ENCODE measurements at regions not wholly inside any gene's neighbourhood (a gene's known extent, or its start where the extent isn't known, plus 50 kb on each side); places are given as distances from the start of the nearest gene placed in this dataset.

DNA sequence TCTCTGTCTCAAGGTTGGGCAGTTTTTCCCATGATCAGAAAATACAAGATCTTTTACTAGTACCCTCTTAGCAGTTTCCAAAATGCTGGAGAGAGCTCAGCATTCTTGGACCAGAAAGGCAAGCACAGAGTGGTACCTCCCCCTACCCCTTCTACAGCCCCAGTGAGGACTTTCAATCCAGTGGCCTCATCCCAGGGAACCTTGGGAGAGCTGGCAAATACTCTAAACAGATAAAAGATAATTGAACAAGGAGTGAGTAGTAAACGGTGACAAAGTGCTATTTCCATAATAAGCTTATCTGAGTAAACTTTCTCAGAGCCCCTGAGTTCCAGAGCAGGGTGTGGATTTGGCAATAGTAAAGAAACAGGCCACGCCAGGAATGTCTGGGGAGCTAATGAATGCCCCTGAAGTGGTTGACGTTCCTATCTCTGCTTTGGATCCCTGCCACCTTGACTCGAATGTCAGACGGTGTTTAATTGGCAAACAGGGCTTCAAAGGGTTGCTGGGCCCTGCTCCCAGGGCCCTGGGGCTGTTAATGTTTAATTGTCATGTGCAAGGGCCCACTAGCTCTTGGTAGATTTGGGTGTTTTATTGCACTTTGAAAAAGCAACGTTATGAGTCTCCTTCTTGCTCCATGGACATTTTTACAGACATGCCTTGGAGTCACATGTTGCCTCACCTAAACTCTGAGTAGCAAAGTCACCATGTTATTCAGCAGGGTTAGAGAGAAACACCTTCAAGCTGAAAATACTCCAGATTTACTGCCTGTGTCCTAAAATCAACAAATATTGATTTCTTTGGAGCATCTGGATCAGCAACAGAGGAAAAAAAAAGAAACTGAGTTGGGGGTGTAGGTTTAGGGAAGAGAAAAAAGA, 239.9 kb downstream of the CYRIA start:
- TF ChIP-seq, protein P1, sequence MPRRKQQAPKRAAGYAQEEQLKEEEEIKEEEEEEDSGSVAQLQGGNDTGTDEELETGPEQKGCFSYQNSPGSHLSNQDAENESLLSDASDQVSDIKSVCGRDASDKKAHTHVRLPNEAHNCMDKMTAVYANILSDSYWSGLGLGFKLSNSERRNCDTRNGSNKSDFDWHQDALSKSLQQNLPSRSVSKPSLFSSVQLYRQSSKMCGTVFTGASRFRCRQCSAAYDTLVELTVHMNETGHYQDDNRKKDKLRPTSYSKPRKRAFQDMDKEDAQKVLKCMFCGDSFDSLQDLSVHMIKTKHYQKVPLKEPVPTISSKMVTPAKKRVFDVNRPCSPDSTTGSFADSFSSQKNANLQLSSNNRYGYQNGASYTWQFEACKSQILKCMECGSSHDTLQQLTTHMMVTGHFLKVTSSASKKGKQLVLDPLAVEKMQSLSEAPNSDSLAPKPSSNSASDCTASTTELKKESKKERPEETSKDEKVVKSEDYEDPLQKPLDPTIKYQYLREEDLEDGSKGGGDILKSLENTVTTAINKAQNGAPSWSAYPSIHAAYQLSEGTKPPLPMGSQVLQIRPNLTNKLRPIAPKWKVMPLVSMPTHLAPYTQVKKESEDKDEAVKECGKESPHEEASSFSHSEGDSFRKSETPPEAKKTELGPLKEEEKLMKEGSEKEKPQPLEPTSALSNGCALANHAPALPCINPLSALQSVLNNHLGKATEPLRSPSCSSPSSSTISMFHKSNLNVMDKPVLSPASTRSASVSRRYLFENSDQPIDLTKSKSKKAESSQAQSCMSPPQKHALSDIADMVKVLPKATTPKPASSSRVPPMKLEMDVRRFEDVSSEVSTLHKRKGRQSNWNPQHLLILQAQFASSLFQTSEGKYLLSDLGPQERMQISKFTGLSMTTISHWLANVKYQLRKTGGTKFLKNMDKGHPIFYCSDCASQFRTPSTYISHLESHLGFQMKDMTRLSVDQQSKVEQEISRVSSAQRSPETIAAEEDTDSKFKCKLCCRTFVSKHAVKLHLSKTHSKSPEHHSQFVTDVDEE (CRISPR knock-in tag; IDR thresholded peaks at IDR 0.05) = no peak
- TF ChIP-seq, protein P2, sequence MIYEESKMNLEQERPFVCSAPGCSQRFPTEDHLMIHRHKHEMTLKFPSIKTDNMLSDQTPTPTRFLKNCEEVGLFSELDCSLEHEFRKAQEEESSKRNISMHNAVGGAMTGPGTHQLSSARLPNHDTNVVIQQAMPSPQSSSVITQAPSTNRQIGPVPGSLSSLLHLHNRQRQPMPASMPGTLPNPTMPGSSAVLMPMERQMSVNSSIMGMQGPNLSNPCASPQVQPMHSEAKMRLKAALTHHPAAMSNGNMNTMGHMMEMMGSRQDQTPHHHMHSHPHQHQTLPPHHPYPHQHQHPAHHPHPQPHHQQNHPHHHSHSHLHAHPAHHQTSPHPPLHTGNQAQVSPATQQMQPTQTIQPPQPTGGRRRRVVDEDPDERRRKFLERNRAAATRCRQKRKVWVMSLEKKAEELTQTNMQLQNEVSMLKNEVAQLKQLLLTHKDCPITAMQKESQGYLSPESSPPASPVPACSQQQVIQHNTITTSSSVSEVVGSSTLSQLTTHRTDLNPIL (CRISPR knock-in tag; IDR thresholded peaks at IDR 0.05; ENCODE audit: low read depth) = no peak
- TF ChIP-seq ZFP3 (CRISPR knock-in tag; IDR thresholded peaks at IDR 0.05) (no peak), ZC3H10 (CRISPR knock-in tag; IDR thresholded peaks at IDR 0.05) (no peak), GLIS3 (CRISPR knock-in tag; IDR thresholded peaks at IDR 0.05) (no peak)
